ENCODE measurements at regions not wholly inside any gene's neighbourhood (a gene's known extent, or its start where the extent isn't known, plus 50 kb on each side); places are given as distances from the start of the nearest gene placed in this dataset.

DNA sequence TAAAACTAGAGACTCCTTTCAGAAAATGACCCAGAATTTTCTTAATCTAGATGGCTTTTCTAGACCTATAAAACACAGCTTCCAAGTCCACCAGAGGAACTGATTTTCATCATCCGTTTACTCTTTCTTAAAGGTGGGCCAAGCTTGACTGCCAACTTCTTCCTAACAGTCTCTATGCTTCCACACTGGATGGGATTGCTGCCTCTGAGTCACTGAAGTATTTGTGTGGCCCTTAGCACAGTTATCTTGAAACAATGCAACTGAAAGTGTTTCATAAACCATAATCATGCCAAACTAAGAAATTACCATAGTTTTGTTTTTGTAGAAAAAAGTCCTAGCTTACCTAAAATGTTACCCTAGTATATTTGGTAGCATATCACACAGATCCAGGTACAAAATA lies 985.7 kb downstream of the TUSC7 start:
- ChIA-PET POLR2A (no interaction called here), CTCF (no interaction called here)
- Mint-ChIP-seq H3K4me1 (ENCODE audit: low read depth) (no peaks in the 10 kb centered on the region), H3K4me3 (no peak overlapping the region), H3K27ac (no peak overlapping the region), H3K27me3 (no peaks in the 10 kb centered on the region), H3K9me3 (no peaks in the 10 kb centered on the region), H3K36me3 (ENCODE audit: low read depth) (no peaks in the 10 kb centered on the region)
- H3K36me3 ChIP-seq (ENCODE audit: insufficient read depth, low read length): no peaks in the 10 kb centered on the region
- DNase-seq (no peak), ATAC-seq (ENCODE audit: poor library complexity) (no peak)
- intact Hi-C loops (cut with DNase I, micrococcal nuclease): no loop called here
- H3K4me3 ChIP-seq (ENCODE audit: low read length): no peak overlapping the region
- H3K9me3 ChIP-seq (ENCODE audit: control insufficient read depth in 1 of 2, insufficient read depth in 1 of 2, low read length in 2 of 2): no peaks in the 10 kb centered on the region
- H3K27me3 ChIP-seq (ENCODE audit: control insufficient read depth in 1 of 2, insufficient read depth in 2 of 2, low read length in 2 of 2): no peaks in the 10 kb centered on the region
- no peak overlapping the region for H3K27ac ChIP-seq (ENCODE audit: low read depth in 1 of 2, low read length in 2 of 2)
- H3K4me1 ChIP-seq (ENCODE audit: insufficient read depth, low read length): no peaks in the 10 kb centered on the region
- TF ChIP-seq, protein P1, sequence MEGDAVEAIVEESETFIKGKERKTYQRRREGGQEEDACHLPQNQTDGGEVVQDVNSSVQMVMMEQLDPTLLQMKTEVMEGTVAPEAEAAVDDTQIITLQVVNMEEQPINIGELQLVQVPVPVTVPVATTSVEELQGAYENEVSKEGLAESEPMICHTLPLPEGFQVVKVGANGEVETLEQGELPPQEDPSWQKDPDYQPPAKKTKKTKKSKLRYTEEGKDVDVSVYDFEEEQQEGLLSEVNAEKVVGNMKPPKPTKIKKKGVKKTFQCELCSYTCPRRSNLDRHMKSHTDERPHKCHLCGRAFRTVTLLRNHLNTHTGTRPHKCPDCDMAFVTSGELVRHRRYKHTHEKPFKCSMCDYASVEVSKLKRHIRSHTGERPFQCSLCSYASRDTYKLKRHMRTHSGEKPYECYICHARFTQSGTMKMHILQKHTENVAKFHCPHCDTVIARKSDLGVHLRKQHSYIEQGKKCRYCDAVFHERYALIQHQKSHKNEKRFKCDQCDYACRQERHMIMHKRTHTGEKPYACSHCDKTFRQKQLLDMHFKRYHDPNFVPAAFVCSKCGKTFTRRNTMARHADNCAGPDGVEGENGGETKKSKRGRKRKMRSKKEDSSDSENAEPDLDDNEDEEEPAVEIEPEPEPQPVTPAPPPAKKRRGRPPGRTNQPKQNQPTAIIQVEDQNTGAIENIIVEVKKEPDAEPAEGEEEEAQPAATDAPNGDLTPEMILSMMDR (IDR thresholded peaks at IDR 0.05): no peak

DNA sequence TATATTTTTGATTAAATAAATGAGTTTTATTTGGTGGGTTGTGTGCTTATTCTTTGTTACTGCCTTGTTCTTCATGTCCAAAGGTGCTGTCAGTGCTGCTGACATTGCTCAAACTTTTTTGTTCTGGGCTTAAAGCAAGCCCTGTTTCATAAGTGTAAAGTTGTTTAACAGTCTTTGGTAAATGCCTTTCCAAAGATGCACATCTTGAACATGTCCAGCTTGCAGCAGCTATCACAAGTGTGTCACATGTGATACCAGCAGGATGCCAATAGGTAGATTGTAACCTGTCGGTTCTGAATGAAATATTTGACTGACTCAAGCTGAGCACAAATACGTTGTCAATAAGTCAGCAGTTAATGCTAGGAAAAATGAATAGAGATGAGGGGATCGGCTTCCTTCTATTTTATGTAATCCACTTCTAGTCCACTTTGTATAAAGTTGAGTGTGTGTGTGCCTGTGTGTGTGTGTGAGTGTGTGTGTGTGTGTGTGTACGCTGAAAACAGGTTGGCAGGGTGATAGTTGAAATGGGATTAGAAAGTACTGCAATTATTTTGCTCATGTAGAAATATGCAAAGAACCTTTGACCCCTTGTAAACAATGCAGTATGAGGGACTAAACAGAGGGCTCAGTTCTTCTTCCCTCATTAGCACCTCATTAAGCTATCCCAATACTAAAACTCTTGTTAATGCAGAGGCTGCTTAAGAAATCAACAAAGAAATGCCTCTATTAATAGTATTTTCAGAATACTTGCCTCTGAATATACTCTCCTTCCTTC lies 986.5 kb downstream of the TUSC7 start:
- Mint-ChIP-seq H3K4me3 (no peak overlapping the region), H3K27ac (no peak overlapping the region), H3K36me3 (ENCODE audit: low read depth) (no peaks in the 10 kb centered on the region), H3K4me1 (ENCODE audit: low read depth) (no peaks in the 10 kb centered on the region), H3K9me3 (no peaks in the 10 kb centered on the region), H3K27me3 (no peaks in the 10 kb centered on the region)
- no peak for ATAC-seq (ENCODE audit: poor library complexity)
- no peak for DNase-seq
- ChIA-PET CTCF (no interaction called here), POLR2A (no interaction called here)
- intact Hi-C loops (cut with DNase I, micrococcal nuclease): no loop called here
- Histone ChIP-seq H3K9me3 (ENCODE audit: control insufficient read depth in 1 of 2, insufficient read depth in 1 of 2, low read length in 2 of 2) (no peaks in the 10 kb centered on the region), H3K4me1 (ENCODE audit: insufficient read depth, low read length) (no peaks in the 10 kb centered on the region), H3K4me3 (ENCODE audit: low read length) (no peak overlapping the region), H3K27ac (ENCODE audit: low read depth in 1 of 2, low read length in 2 of 2) (no peak overlapping the region), H3K27me3 (ENCODE audit: control insufficient read depth in 1 of 2, insufficient read depth in 2 of 2, low read length in 2 of 2) (no peaks in the 10 kb centered on the region), H3K36me3 (ENCODE audit: insufficient read depth, low read length) (no peaks in the 10 kb centered on the region)
- TF ChIP-seq, protein P1 (IDR thresholded peaks at IDR 0.05): no peak

DNA sequence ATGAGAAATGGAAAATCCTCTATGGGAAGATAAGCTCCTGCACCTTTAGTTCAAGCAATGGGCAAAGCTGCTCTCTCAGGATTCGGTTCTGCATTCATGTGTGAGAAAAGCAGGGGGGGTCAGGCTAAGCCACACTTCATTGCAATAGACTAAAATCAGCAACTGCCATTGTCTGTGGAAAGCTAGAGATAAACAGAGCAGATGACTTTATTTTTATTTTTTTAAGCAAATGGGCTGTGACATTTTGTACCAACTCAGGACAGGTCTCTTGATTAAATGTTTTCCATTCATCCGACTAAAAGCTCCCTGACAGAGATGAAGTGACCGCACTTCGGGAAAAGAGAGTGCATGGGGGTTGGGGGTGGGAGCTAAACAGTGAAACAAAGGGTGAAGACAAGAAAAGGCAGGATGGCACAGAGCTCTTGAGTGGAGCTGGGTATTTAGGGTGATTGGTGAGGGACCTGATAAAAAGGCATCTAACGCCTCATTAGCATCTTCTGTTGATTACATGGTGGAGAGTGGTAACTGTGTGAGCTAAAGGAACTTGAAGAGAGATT lies 987.4 kb downstream of the TUSC7 start:
- no peak for DNase-seq
- Histone ChIP-seq H3K36me3 (ENCODE audit: insufficient read depth, low read length) (no peaks in the 10 kb centered on the region), H3K4me1 (ENCODE audit: insufficient read depth, low read length) (no peaks in the 10 kb centered on the region), H3K4me3 (ENCODE audit: low read length) (no peak overlapping the region), H3K27me3 (ENCODE audit: control insufficient read depth in 1 of 2, insufficient read depth in 2 of 2, low read length in 2 of 2) (no peaks in the 10 kb centered on the region), H3K27ac (ENCODE audit: low read depth in 1 of 2, low read length in 2 of 2) (no peak overlapping the region), H3K9me3 (ENCODE audit: control insufficient read depth in 1 of 2, insufficient read depth in 1 of 2, low read length in 2 of 2) (no peaks in the 10 kb centered on the region)
- POLR2A ChIA-PET: no interaction called here
- Mint-ChIP-seq H3K36me3 (ENCODE audit: low read depth) (no peaks in the 10 kb centered on the region), H3K27ac (no peak overlapping the region), H3K4me3 (no peak overlapping the region), H3K4me1 (ENCODE audit: low read depth) (no peaks in the 10 kb centered on the region), H3K27me3 (no peaks in the 10 kb centered on the region), H3K9me3 (no peaks in the 10 kb centered on the region)
- no peak for ATAC-seq (ENCODE audit: poor library complexity)
- CTCF ChIA-PET: no interaction called here
- TF ChIP-seq, protein P1 (IDR thresholded peaks at IDR 0.05): no peak
- intact Hi-C loops (cut with DNase I, micrococcal nuclease): no loop called here

All from CD4-positive, alpha-beta T cell (primary cell).